Osteoblast (primary cell): ENCODE measurements at regions not wholly inside any gene's neighbourhood (a gene's known extent, or its start where the extent isn't known, plus 50 kb on each side); places are given as distances from the start of the nearest gene placed in this dataset.

Experiments used
- DNase-seq: peaks from one replicate; pipeline ENCODE4 v3.0.0; 2011; ENCODE audit warnings: low spot score, mixed read lengths; ENCODE audit not compliant: insufficient read length; ENCODE audit errors: missing footprints
- H2AFZ ChIP-seq: 2 replicates; pipeline ENCODE4 v1.6.0; 2011; ENCODE audit warnings: mild to moderate bottlenecking, low read length
- H3K27ac ChIP-seq: 2 replicates; pipeline ENCODE4 v1.5.1; 2011; ENCODE audit warnings: mild to moderate bottlenecking, low read depth, low read length, moderate library complexity
- H3K27me3 ChIP-seq: 2 replicates; pipeline ENCODE4 v1.6.0; 2012; ENCODE audit warnings: mild to moderate bottlenecking, control low read depth, inconsistent platforms, low read length, moderate library complexity; ENCODE audit not compliant: insufficient read depth
- H3K36me3 ChIP-seq: 2 replicates; pipeline ENCODE4 v1.5.1; 2011; ENCODE audit warnings: mild to moderate bottlenecking, low read length, control low read depth, moderate library complexity; ENCODE audit not compliant: insufficient read depth
- H3K4me1 ChIP-seq: 2 replicates; pipeline ENCODE4 v1.5.1; 2011; ENCODE audit warnings: mild to moderate bottlenecking, low read length, control low read depth, moderate library complexity; ENCODE audit not compliant: insufficient read depth
- H3K4me2 ChIP-seq: 2 replicates; pipeline ENCODE4 v1.6.0; 2011; ENCODE audit warnings: mild to moderate bottlenecking, low read length; ENCODE audit not compliant: insufficient read depth
- H3K4me3 ChIP-seq: fragments of 200-600 bp; sonication (generic); 3 replicates; pipeline ENCODE4 v1.5.1; 2012; ENCODE audit warnings: mild to moderate bottlenecking, low read length, inconsistent platforms; ENCODE audit not compliant: insufficient read depth
- H3K79me2 ChIP-seq: 2 replicates; pipeline ENCODE4 v1.6.0; 2012; ENCODE audit warnings: mild to moderate bottlenecking, low read length, control low read depth, inconsistent platforms; ENCODE audit not compliant: insufficient read depth
- H3K9me3 ChIP-seq: 2 replicates; pipeline ENCODE4 v1.5.1; 2011; ENCODE audit warnings: low read depth, low read length, control low read depth
- H4K20me1 ChIP-seq: 2 replicates; pipeline ENCODE4 v1.6.0; 2012; ENCODE audit warnings: mild to moderate bottlenecking, low read length, control low read depth; ENCODE audit not compliant: insufficient read depth
- TF ChIP-seq, protein P1 (sequence below): IDR thresholded peaks from 2 replicates; pipeline ENCODE4 v1.5.1; 2011; ENCODE audit warnings: mild to moderate bottlenecking, low read depth, low read length, moderate library complexity; ENCODE audit errors: extremely low read depth

DNA sequence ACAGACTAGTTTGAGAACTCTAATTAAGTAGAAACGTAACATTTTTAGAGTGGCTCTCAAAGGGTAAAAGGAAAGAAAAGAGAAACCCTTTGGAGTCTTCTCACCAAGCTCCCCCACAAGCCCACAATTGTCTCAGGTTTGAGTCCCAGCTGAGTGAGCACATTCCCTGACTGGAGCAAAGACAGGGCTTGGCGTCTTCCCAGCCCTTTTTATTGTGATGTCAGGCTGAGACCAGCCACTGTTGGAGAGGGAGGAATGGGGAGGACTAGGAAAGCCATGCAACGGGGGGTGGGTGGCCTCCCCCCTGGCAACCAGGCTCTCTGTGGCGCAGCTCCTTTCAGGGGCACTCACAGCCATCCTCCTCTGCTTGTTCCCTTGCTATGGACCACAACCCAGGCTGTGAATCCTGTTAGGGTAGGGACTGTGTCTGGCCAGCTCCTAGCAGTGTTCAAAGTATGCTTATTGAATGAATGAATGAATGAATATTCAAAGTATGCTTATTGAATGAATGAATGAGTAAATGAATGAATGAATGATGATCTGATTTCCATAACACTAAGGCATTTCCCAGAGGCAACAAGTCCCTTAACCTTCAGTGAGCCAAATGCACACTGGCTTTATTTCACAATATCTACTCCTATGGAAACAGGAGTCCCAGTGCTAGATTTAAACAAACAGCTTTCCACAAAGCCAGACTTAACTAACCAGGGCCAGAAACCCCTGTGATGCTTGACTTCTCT lies 413.3 kb downstream of the MID1IP1 start:
- no peak overlapping the region for H2AFZ ChIP-seq

DNA sequence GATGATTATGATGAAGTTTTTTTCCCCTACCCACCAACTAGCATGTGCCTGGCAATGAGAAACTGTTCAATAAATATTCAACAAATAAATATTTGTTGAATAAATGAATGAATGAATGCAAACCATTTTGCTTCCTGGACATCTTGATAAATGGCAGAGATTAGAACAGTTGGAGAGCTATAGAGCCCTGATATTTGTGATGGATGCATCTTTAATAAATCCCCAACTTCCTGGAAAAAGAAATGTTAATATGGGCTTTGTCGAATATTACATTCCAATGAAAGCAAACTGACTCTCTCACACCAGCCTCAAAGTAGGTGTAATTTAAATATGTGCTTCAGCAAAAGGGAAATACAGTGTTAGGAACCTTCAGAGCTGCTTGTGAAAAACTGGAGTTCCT lies 419.7 kb downstream of the MID1IP1 start:
- TF ChIP-seq, protein P1, sequence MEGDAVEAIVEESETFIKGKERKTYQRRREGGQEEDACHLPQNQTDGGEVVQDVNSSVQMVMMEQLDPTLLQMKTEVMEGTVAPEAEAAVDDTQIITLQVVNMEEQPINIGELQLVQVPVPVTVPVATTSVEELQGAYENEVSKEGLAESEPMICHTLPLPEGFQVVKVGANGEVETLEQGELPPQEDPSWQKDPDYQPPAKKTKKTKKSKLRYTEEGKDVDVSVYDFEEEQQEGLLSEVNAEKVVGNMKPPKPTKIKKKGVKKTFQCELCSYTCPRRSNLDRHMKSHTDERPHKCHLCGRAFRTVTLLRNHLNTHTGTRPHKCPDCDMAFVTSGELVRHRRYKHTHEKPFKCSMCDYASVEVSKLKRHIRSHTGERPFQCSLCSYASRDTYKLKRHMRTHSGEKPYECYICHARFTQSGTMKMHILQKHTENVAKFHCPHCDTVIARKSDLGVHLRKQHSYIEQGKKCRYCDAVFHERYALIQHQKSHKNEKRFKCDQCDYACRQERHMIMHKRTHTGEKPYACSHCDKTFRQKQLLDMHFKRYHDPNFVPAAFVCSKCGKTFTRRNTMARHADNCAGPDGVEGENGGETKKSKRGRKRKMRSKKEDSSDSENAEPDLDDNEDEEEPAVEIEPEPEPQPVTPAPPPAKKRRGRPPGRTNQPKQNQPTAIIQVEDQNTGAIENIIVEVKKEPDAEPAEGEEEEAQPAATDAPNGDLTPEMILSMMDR = no peak
- Histone ChIP-seq H2AFZ (no peak overlapping the region), H3K36me3 (no peaks in the 10 kb centered on the region), H3K4me2 (no peak overlapping the region), H3K79me2 (no peaks in the 10 kb centered on the region), H3K27ac (no peak overlapping the region), H3K27me3 (peaks cover 37% of the 10 kb centered on the region), H3K4me1 (no peaks in the 10 kb centered on the region), H4K20me1 (no peaks in the 10 kb centered on the region), H3K4me3 (no peak overlapping the region), H3K9me3 (no peaks in the 10 kb centered on the region)
- DNase-seq = no peak

More for the DNA sequence above, 413.3 kb downstream of the MID1IP1 start:
- H3K27ac ChIP-seq = no peak overlapping the region
- H3K4me3 ChIP-seq = no peak overlapping the region
- H4K20me1 ChIP-seq = no peaks in the 10 kb centered on the region
- H3K36me3 ChIP-seq = no peaks in the 10 kb centered on the region
- H3K4me2 ChIP-seq = no peak overlapping the region
- H3K9me3 ChIP-seq = no peaks in the 10 kb centered on the region
- no peak for DNase-seq
- peaks cover 44% of the 10 kb centered on the region for H3K27me3 ChIP-seq
- H3K4me1 ChIP-seq = no peaks in the 10 kb centered on the region
- no peaks in the 10 kb centered on the region for H3K79me2 ChIP-seq
- TF ChIP-seq, protein P1 = no peak

DNA sequence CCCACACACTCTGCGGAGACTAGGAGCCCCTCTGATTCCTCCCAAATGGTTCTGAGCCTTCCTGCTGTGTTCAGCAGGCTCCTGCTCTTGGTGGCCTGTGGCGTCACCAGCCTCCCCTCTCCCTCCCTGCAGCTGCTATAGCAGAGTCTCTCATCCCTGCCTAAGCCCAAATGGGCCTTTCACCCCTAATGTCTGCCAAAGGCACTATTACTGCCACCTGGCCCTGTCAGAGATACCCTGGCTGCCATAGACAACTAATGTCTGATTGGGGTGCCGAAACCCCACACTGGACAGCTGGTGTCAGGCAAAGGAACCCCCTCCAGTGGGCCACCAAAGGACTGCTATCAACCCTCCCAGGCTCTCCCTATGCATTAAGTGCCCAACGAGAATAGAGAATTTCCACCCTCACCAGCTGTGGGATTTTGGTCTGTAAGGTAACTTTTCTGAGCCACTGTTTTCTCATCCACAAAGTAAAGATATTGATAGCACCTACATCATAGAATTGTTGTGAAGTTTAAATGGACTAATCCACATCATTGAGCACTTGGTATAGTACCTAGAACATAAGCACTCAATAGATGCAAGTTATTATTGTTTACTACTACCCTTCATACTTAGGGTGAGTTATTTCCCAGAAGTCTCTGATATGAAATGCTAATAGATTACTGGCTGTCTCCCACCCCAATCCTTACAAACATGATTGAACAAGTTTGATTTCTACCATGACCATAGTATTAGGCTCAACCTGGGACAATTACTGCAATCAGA lies 421.3 kb downstream of the MID1IP1 start:
- Histone ChIP-seq H3K4me2 (no peak overlapping the region), H3K9me3 (no peaks in the 10 kb centered on the region), H3K79me2 (no peaks in the 10 kb centered on the region), H3K36me3 (no peaks in the 10 kb centered on the region), H2AFZ (no peak overlapping the region), H3K4me1 (no peaks in the 10 kb centered on the region), H4K20me1 (no peaks in the 10 kb centered on the region), H3K4me3 (no peak overlapping the region), H3K27ac (no peak overlapping the region), H3K27me3 (peaks cover 31% of the 10 kb centered on the region)
- DNase-seq = no peak
- TF ChIP-seq, protein P1 = no peak

DNA sequence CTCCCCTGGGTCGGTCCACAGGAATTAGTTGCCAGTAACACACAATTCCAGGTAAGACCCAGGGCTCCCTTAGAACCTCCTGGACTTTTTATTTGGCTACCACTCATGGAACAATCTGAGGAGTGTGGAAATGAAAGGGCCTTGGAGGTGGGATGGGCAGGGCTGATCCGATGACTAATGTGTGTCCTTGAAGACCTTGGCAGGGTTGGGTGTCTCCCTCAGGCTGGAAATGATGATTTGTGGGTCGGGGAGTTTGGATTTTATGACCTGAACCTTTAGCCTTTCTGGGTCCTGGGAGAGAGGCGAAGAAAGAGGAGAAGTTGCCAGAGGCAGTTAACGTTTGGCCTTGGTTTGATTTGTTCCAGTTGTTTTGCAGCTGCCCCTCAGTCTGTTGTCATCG lies 425.0 kb downstream of the MID1IP1 start:
- Histone ChIP-seq H3K4me2 (no peak overlapping the region), H3K27me3 (peaks cover 30% of the 10 kb centered on the region), H2AFZ (no peak overlapping the region), H3K4me1 (no peaks in the 10 kb centered on the region), H4K20me1 (no peaks in the 10 kb centered on the region), H3K27ac (no peak overlapping the region), H3K4me3 (no peak overlapping the region), H3K36me3 (no peaks in the 10 kb centered on the region), H3K9me3 (no peaks in the 10 kb centered on the region), H3K79me2 (no peaks in the 10 kb centered on the region)
- TF ChIP-seq, protein P1 = no peak
- no peak for DNase-seq
